Lung microvascular endothelial cell (primary cell): ENCODE measurements at regions not wholly inside any gene's neighbourhood (a gene's known extent, or its start where the extent isn't known, plus 50 kb on each side); places are given as distances from the start of the nearest gene placed in this dataset.

Experiments used
- DNase-seq, 2 donors: peaks; one replicate each; pipeline versions ENCODE4 v3.0.0 to v3.0.0-alpha.2; 2010; ENCODE audit warnings: low read depth in 2 of 2

DNA sequence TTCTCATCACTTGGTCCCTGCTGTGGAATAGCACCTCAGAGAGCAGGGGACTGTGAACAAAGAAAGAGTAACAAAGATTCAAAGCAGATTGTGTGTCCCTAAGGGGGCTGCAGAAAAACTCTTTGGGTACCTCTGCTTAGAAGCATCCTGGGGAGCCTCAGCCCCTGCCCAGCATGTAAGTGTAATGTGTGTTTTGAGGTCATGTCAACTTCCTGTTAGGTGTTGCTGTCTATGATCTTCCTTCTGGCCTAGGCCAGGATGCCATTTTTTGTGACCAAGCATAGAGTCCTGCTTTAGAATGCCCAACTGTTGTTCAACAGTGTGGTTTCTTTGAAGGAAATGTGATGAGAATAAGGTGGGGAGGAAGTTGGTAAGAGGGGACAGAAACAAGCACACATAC, 77.1 kb upstream of the BCL6 start:
- no peak for DNase-seq

GRCh38 chr3:187823746-187824145, 78.5 kb upstream of the BCL6 start:
- DNase-seq: no peak

- DNase-seq: no peak
These were observed 82.5 kb upstream of the BCL6 start for GRCh38 chr3:187827723-187828122.

- DNase-seq: no peak
These were observed 83.5 kb upstream of the BCL6 start for GRCh38 chr3:187828579-187829452.

- no peak for DNase-seq
These were observed 84.9 kb upstream of the BCL6 start for GRCh38 chr3:187830181-187830580.

- DNase-seq: no peak
These were observed 86.1 kb upstream of the BCL6 start for GRCh38 chr3:187831125-187832051.

DNA sequence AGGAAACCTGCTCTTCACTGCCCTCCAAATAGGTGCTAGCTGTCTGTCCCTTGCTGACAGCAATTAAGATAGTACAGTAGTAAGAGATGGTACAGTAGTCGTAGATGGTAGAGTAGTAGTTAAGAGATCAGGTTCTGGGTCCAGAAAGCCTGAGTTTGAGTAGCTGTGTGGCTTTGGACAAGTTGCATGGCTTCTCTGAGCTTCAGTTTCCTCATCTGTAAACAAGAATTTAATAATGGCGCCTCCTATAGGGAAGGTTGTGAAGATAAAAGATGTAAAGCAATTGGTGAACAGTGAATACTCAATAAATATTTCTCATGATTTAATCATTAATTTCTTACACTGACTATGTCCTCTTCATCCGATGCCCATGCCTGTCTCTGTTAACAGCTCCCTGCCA, 86.9 kb upstream of the BCL6 start:
- no peak for DNase-seq

- DNase-seq: no peak
These were observed 88.1 kb upstream of the BCL6 start for GRCh38 chr3:187833375-187833774.

DNA sequence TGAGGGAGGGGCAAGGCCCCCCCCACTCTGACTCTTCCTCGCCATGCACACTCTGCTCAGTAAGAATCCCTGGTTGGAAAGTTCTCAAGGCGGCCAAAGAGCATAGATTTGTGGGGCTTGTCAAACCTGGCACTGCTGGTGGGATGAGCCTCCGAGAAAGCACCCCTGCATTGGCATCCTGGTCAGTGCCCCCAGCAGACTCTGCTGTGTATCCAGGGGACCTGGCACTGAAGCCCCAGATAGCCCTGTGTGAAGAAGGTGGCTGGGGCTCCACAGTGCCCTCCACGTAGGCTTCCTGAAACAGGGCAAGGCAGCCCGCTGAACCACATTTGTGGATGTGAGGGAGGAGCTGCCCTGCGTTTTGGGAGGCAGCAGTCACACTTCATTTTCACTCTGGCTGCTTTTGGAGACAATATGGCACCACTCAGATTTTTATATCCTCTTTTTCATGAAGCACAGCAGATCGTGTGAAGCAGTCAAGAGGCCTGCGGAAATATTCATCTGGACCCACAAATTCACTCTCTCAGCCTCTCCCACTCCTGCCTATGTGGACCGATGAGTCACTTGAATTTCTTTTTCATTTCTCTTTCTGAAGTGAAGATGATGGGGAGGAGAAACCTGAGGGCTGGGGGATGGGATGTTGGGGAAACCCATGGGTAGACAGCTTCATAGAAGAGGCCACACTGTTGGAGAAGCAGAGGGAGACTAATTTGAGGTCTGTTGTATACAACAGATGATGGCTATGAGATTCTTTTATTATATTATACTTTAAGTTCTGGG, 88.7 kb upstream of the BCL6 start:
- DNase-seq: no peak

DNA sequence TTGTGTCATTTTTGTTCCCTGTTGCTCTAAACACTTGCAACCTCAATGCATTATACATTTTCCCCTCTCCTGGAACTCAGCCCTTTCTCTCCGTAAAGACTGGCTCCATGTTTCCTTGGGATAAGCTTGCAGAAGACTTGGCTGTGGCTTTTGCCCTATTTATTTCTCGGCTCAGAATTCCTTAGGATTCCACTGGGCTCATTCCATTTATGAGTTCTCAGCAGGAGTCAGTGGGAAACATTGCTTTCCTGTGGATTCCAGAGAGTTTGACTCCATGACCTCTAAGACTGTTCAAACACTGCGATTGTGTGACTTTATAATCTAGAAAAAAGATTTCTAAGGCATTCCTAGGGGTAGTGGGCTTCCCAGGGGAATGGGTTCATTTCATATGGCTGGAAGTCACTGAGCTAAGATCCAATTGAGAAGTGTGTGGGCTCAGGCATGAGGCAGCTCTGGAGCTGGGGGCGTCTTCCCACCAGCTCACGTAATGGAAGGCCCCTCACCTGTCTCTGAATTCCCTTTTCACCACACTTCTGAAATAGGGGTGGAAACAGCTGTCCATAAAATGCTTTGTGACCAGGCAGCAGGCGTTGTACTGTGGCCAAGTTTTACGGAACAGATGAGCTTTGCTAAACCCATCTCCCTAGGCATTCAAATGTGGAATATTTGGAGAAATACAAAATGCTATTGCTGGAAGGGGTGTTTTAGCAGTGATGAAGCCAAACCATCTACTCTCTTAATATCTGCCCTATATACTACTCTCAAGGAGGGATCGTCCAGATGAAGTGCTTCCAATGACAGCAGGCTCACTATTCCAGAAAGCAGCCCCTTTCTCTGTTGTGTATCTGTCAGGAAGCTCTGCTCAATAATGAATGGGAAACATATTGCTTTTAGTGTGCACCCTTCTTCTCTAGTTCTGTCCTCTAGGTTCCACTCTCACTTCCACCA, 91.8 kb upstream of the BCL6 start:
- no peak for DNase-seq

DNA sequence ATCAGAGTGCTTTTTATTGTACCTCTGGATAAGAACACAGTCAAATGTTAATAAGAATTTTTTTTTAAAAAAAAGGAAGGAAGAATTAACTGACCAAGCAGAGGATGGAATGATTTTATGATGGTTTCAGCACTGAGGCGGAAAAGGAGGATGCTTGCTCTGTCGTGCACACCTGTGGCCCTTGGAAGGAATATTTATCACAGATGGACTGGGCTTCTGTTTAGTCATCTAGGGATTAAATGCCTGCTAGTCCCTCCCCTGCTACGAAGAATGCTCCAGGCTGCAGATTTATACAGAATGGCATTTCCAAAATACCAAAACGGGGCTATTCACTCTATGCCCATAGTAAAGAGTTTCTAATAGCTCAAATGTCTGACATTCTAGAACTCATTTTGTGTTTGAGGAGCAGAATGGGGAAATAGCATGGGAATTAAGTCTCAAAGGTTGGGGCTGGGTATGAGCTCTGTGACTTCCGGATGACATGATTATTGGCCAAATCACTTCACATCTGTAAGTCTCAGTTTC, 92.8 kb upstream of the BCL6 start:
- DNase-seq: no peak

- no peak for DNase-seq
These were observed 94.2 kb upstream of the BCL6 start for GRCh38 chr3:187839422-187839821.

DNA sequence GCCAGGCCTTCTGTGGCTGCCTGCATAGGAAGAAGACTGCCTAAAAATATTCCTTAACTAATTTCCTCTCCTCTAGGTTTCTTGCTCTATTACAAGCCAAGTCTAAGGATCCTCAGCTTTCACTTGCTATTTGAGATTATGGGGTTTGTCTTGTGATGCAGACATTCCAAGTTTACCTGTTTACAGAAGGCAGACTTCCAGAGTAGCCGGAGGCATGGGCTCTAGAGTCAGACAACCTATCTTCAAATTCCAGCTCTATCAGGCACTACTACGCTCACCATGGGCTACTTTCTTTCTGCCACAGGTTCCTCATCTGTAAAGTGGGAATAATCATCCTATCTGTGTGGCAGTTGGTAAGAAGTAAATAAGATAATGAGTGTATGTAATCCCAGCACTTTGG, 95.6 kb upstream of the BCL6 start:
- no peak for DNase-seq

DNA sequence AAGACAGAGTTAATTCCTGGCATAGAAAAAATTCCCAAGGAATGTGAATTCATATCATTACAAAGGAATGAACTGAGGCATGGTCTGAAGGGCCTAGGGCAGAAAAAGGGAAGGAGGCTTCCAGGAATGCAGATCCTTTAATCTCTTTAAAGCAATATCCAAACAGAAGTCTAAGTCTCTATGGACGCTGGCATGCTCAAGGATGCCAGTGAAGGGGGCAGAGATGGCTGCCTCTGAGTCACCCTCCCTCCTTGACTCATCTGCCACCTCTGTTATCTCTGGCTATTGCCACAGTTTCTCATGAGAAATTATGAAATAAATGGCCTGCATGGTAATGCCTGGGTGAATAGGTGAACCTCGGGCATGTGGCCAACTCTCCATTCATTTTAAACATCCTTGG, 96.3 kb upstream of the BCL6 start:
- DNase-seq: no peak

DNA sequence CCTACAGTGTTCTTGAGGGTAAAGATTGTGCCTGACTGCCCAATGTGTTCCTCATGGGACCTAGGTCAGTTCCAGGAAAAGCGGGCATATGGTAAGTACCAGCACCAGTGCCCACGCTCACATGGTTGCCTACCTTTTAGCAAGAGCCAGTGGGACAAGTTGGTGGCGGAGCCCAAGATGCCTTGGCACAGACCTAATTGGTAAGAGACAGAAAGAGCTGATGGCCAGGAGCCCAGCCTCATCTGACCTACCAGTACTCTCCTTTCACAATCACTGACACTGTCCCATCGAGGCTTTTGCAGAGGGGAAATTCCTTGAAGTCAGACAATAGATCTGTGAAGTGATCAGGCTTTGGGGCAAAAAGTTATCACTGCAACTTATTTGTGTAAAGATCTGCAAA, 98.4 kb upstream of the BCL6 start:
- DNase-seq: no peak

GRCh38 chr3:187844708-187845107, 99.4 kb upstream of the BCL6 start:
- no peak for DNase-seq

- no peak for DNase-seq
These were observed 100.6 kb upstream of the BCL6 start for GRCh38 chr3:187845826-187846225.

DNA sequence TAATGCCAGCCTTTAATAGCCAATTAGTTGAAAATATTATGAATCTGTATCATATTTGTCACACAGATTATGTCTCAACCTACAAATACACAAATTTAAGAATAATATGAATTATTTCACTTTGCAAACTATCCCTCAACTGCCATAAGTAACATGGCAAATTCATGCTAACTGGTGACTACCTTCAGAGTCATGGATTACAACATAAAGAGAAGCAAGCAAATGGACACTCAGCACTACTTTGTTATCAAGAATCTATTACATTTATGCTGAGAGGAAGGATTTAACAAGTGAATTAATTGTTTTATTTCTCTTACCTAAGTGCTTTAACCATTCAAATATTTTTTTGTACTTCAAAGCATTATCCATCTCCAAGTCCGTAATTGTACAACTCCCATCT, 103.1 kb upstream of the BCL6 start:
- no peak for DNase-seq

- no peak for DNase-seq
These were observed 103.9 kb upstream of the BCL6 start for GRCh38 chr3:187849016-187849654.
